IgD-negative memory B cell (primary cell): ENCODE measurements at regions not wholly inside any gene's neighbourhood (a gene's known extent, or its start where the extent isn't known, plus 50 kb on each side); places are given as distances from the start of the nearest gene placed in this dataset.

Experiments used
- H3K27ac Mint-ChIP-seq, 3 donors: one replicate each; pipeline ENCODE4 v1.8.0; 2020 to 2022; ENCODE audit warnings: mild to moderate bottlenecking in 3 of 3, mixed read lengths in 3 of 3, moderate library complexity in 1 of 3
- H3K27me3 Mint-ChIP-seq: one replicate; pipeline ENCODE4 v1.8.0; 2021; ENCODE audit warnings: mixed read lengths
- H3K36me3 Mint-ChIP-seq: one replicate; pipeline ENCODE4 v1.8.0; 2020; ENCODE audit warnings: mild to moderate bottlenecking, mixed read lengths
- H3K4me1 Mint-ChIP-seq, 3 donors: one replicate each; pipeline ENCODE4 v1.8.0; 2020 to 2022; ENCODE audit warnings: mixed read lengths in 3 of 3, mild to moderate bottlenecking in 1 of 3
- H3K4me3 Mint-ChIP-seq, 4 donors: one replicate each; pipeline ENCODE4 v1.8.0; 2020 to 2022; ENCODE audit warnings: mild to moderate bottlenecking in 4 of 4, mixed read lengths in 4 of 4, moderate library complexity in 3 of 4
- H3K9me3 Mint-ChIP-seq, 3 donors: one replicate each; pipeline ENCODE4 v1.8.0; 2020 to 2021; ENCODE audit warnings: mixed read lengths in 3 of 3, mild to moderate bottlenecking in 1 of 3

DNA sequence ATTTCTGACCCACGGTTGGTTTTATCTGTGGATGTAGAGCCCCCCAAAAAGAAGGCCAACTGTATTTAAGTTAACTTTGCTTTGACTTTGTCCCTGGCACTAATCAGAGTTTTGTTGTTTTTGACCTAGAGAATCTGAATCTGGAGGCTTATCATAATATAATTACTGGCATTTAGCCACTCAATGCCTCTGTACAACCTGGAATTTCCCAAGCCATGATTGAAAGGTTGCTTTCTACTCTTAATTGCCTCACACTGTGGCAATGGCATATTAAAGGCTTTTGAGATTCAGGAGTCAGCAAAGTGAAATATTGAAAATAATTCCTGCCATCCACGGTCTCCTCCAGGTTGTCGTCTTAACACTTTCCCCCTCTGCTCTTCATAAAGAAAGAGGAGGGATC lies 205.2 kb upstream of the GHITM start:
- peak overlapping the region in 1 of 3 donors; percentile 21 for H3K27ac Mint-ChIP-seq
- H3K36me3 Mint-ChIP-seq, result no peaks in the 10 kb centered on the region
- H3K9me3 Mint-ChIP-seq, result no peaks in the 10 kb centered on the region
- no peak overlapping the region for H3K4me3 Mint-ChIP-seq
- H3K27me3 Mint-ChIP-seq, result peaks cover 3% of the 10 kb centered on the region
- H3K4me1 Mint-ChIP-seq, result no peaks in the 10 kb centered on the region

- H3K36me3 Mint-ChIP-seq, result no peaks in the 10 kb centered on the region
Measured at GRCh38 chr10:83934641-83935338, 204.5 kb upstream of the GHITM start.

DNA sequence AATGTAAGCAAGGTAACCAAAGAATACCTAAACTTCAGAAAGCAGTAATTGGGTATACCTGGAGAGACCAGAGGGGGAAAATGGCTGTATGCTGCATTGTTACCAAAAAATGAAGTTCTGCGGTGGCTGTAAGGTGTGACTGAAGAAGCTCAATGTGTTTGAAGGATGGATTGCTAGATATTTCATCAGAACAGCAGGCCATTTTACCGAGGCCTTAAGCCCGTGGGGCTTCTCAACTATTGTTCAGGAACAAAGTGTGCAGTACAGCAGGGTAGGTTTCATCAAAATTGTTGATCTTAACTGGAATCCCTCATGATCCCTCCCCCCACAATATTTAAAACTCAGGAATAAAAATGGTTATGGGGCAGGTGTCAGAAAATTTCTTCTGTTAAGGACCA lies 204.0 kb upstream of the GHITM start:
- Mint-ChIP-seq H3K4me3 (no peak overlapping the region), H3K9me3 (no peaks in the 10 kb centered on the region), H3K27ac (peak overlapping the region in 1 of 3 donors; percentile 34), H3K4me1 (no peaks in the 10 kb centered on the region), H3K27me3 (no peaks in the 10 kb centered on the region), H3K36me3 (no peaks in the 10 kb centered on the region)

More at GRCh38 chr10:83934641-83935338, 204.5 kb upstream of the GHITM start:
- Mint-ChIP-seq H3K4me1 (no peaks in the 10 kb centered on the region), H3K9me3 (no peaks in the 10 kb centered on the region), H3K27ac (no peak overlapping the region), H3K27me3 (peaks cover 3% of the 10 kb centered on the region), H3K4me3 (no peak overlapping the region)

GRCh38 chr10:83935911-83936310 lies 203.4 kb upstream of the GHITM start:
- Mint-ChIP-seq H3K4me1 (no peaks in the 10 kb centered on the region), H3K27me3 (no peaks in the 10 kb centered on the region), H3K36me3 (no peaks in the 10 kb centered on the region), H3K27ac (no peak overlapping the region), H3K4me3 (no peak overlapping the region), H3K9me3 (no peaks in the 10 kb centered on the region)

DNA sequence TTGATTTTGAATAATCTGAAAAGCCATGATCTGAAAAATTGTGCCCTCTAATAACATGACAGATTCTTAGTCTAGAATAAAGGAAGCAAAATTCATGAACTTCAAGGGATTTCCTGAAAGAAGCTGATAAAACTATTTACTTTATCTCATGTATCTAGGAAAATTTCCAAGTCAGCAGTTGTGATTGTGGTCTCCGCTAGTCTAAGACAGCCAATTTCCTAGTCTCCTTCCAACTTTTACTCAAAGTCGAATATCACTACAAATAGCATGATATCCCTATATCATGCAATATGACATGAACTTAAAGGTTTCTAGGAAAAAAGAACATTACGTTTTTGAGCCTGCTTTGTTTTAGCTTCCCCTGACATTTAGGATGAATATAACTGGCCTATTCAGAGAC lies 202.1 kb upstream of the GHITM start:
- H3K4me3 Mint-ChIP-seq, result no peak overlapping the region
- no peaks in the 10 kb centered on the region for H3K4me1 Mint-ChIP-seq
- no peaks in the 10 kb centered on the region for H3K9me3 Mint-ChIP-seq
- no peaks in the 10 kb centered on the region for H3K27me3 Mint-ChIP-seq
- no peaks in the 10 kb centered on the region for H3K36me3 Mint-ChIP-seq
- no peak overlapping the region for H3K27ac Mint-ChIP-seq

- Mint-ChIP-seq H3K4me3 (no peak overlapping the region), H3K27me3 (no peaks in the 10 kb centered on the region), H3K36me3 (no peaks in the 10 kb centered on the region), H3K27ac (no peak overlapping the region), H3K4me1 (no peaks in the 10 kb centered on the region), H3K9me3 (no peaks in the 10 kb centered on the region)
Measured at GRCh38 chr10:83937826-83938225, 201.5 kb upstream of the GHITM start.

GRCh38 chr10:83941189-83941588 lies 198.1 kb upstream of the GHITM start:
- H3K4me1 Mint-ChIP-seq, result no peaks in the 10 kb centered on the region

GRCh38 chr10:83942410-83942809 lies 196.9 kb upstream of the GHITM start:
- Mint-ChIP-seq H3K4me3 (no peak overlapping the region), H3K27me3 (peaks cover 1% of the 10 kb centered on the region), H3K27ac (no peak overlapping the region), H3K9me3 (no peaks in the 10 kb centered on the region), H3K4me1 (no peaks in the 10 kb centered on the region), H3K36me3 (peaks cover 2% of the 10 kb centered on the region)

More at GRCh38 chr10:83941189-83941588, 198.1 kb upstream of the GHITM start:
- peaks cover 1% of the 10 kb centered on the region for H3K27me3 Mint-ChIP-seq
- H3K9me3 Mint-ChIP-seq, result no peaks in the 10 kb centered on the region
- H3K27ac Mint-ChIP-seq, result no peak overlapping the region
- no peaks in the 10 kb centered on the region for H3K36me3 Mint-ChIP-seq
- no peak overlapping the region for H3K4me3 Mint-ChIP-seq

DNA sequence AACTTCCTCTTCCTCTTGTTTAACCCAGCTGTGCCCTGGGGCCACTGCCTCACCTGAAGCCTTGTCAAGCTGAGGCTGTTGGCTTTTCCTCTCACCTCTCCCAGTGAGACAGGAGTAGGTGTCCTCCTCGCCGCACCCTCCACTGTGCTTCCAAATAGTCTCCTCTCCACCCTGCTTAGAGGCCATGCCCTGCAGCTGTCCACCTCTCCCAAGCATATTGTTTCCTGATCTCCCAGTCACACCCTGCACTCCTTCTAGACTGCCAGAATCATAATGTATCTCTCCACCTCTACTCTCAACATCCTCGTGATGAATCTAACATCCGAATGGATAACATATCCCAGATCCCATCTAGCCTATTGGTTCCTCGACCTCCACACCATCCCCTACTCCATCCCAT lies 196.3 kb upstream of the GHITM start:
- H3K4me3 Mint-ChIP-seq, result no peak overlapping the region
- H3K9me3 Mint-ChIP-seq, result no peaks in the 10 kb centered on the region
- no peak overlapping the region for H3K27ac Mint-ChIP-seq
- peaks cover 1% of the 10 kb centered on the region for H3K27me3 Mint-ChIP-seq
- H3K36me3 Mint-ChIP-seq, result peaks cover 2% of the 10 kb centered on the region
- H3K4me1 Mint-ChIP-seq, result no peaks in the 10 kb centered on the region

- peaks cover 2% of the 10 kb centered on the region for H3K36me3 Mint-ChIP-seq
- no peak overlapping the region for H3K4me3 Mint-ChIP-seq
- no peaks in the 10 kb centered on the region for H3K4me1 Mint-ChIP-seq
- H3K27ac Mint-ChIP-seq, result no peak overlapping the region
- peaks cover 1% of the 10 kb centered on the region for H3K27me3 Mint-ChIP-seq
- no peaks in the 10 kb centered on the region for H3K9me3 Mint-ChIP-seq
Measured at GRCh38 chr10:83943920-83944319, 195.4 kb upstream of the GHITM start.

GRCh38 chr10:83945982-83946718 lies 193.2 kb upstream of the GHITM start:
- Mint-ChIP-seq H3K9me3 (no peaks in the 10 kb centered on the region), H3K4me3 (no peak overlapping the region), H3K4me1 (no peaks in the 10 kb centered on the region)

GRCh38 chr10:83952314-83952713 lies 187.0 kb upstream of the GHITM start:
- no peaks in the 10 kb centered on the region for H3K9me3 Mint-ChIP-seq

More at GRCh38 chr10:83945982-83946718, 193.2 kb upstream of the GHITM start:
- Mint-ChIP-seq H3K27ac (no peak overlapping the region), H3K27me3 (peaks cover 1% of the 10 kb centered on the region), H3K36me3 (peaks cover 2% of the 10 kb centered on the region)

GRCh38 chr10:83953589-83953988 lies 185.7 kb upstream of the GHITM start:
- Mint-ChIP-seq H3K4me3 (no peak overlapping the region), H3K36me3 (no peaks in the 10 kb centered on the region), H3K27ac (no peak overlapping the region), H3K27me3 (no peaks in the 10 kb centered on the region), H3K9me3 (no peaks in the 10 kb centered on the region), H3K4me1 (no peaks in the 10 kb centered on the region)

More at GRCh38 chr10:83952314-83952713, 187.0 kb upstream of the GHITM start:
- Mint-ChIP-seq H3K4me3 (no peak overlapping the region), H3K4me1 (no peaks in the 10 kb centered on the region), H3K27ac (no peak overlapping the region), H3K27me3 (no peaks in the 10 kb centered on the region), H3K36me3 (no peaks in the 10 kb centered on the region)

- Mint-ChIP-seq H3K4me1 (no peaks in the 10 kb centered on the region), H3K27ac (no peak overlapping the region), H3K4me3 (no peak overlapping the region), H3K27me3 (no peaks in the 10 kb centered on the region), H3K9me3 (no peaks in the 10 kb centered on the region), H3K36me3 (no peaks in the 10 kb centered on the region)
Measured at GRCh38 chr10:83954193-83954799, 185.0 kb upstream of the GHITM start.

DNA sequence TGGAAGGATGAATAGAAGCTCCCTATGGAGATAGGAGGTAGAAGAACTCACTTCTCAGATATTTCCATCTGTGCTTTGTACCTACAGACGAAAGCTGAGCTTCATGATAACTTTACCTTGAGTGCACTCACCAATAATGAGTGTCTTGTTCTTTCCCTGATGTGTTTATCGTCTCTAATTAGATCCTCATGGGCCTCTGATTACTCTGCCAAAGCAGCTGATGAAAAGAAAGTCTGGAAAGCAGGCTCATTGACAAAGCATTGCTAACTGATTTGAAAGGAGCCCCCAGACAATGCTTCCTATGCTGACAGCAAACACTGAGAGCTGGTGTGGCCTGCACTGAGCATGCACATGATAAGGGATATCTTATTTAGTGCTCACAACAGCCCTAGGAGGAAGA lies 183.9 kb upstream of the GHITM start:
- Mint-ChIP-seq H3K9me3 (no peaks in the 10 kb centered on the region), H3K4me3 (no peak overlapping the region), H3K4me1 (no peaks in the 10 kb centered on the region), H3K27ac (no peak overlapping the region), H3K36me3 (no peaks in the 10 kb centered on the region), H3K27me3 (no peaks in the 10 kb centered on the region)
